GM12878 (cell line): ENCODE measurements at regions not wholly inside any gene's neighbourhood (a gene's known extent, or its start where the extent isn't known, plus 50 kb on each side); places are given as distances from the start of the nearest gene placed in this dataset.

ENCODE experiments used
- GATAD2B ChIP-seq: fragments of 450-650 bp; conservative IDR thresholded peaks from 2 replicates; pipeline ENCODE4 v1.6.1; 2017; ENCODE audit warnings: low read depth, mild to moderate bottlenecking, moderate library complexity
- RAD51 ChIP-seq: fragments of 450-650 bp; IDR thresholded peaks from 2 replicates; pipeline ENCODE4 v1.6.1; 2016; ENCODE audit warnings: moderate library complexity, mild to moderate bottlenecking, inconsistent platforms
- ZNF592 ChIP-seq: fragments of 450-650 bp; IDR thresholded peaks from 2 replicates; pipeline ENCODE4 v1.6.1; 2017; ENCODE audit warnings: mild to moderate bottlenecking, moderate library complexity
- TF ChIP-seq, protein P1 (sequence below): fragments of 450-650 bp; IDR thresholded peaks from 2 replicates; pipeline ENCODE4 v1.6.1; 2016; ENCODE audit warnings: mild to moderate bottlenecking, moderate library complexity, borderline replicate concordance

DNA sequence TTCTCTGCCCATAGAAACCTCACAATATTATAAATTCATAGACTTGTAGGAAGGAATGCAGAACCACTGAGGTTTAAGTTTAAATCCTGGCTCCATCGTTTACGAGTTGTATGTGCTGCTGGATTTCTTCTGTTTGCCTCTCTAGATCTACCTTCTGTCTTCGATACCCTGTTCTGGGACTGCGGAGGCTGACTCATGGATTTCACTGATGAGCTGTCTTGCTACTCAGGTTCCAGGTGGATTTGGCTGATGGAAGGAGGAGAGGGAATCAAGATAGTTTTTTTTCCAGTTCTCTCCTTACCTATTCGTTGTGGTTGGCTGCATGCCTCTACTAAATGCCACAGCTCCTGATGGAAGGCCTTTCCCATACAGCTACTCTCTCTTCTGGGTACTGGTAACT is 375.8 kb downstream of the REEP3 start (continued):
- no peak for TF ChIP-seq ZNF592
- TF ChIP-seq, protein P1, sequence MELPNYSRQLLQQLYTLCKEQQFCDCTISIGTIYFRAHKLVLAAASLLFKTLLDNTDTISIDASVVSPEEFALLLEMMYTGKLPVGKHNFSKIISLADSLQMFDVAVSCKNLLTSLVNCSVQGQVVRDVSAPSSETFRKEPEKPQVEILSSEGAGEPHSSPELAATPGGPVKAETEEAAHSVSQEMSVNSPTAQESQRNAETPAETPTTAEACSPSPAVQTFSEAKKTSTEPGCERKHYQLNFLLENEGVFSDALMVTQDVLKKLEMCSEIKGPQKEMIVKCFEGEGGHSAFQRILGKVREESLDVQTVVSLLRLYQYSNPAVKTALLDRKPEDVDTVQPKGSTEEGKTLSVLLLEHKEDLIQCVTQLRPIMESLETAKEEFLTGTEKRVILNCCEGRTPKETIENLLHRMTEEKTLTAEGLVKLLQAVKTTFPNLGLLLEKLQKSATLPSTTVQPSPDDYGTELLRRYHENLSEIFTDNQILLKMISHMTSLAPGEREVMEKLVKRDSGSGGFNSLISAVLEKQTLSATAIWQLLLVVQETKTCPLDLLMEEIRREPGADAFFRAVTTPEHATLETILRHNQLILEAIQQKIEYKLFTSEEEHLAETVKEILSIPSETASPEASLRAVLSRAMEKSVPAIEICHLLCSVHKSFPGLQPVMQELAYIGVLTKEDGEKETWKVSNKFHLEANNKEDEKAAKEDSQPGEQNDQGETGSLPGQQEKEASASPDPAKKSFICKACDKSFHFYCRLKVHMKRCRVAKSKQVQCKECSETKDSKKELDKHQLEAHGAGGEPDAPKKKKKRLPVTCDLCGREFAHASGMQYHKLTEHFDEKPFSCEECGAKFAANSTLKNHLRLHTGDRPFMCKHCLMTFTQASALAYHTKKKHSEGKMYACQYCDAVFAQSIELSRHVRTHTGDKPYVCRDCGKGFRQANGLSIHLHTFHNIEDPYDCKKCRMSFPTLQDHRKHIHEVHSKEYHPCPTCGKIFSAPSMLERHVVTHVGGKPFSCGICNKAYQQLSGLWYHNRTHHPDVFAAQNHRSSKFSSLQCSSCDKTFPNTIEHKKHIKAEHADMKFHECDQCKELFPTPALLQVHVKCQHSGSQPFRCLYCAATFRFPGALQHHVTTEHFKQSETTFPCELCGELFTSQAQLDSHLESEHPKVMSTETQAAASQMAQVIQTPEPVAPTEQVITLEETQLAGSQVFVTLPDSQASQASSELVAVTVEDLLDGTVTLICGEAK, result no peak
- no peak for TF ChIP-seq GATAD2B
- no peak for TF ChIP-seq RAD51
